CD8-positive, alpha-beta memory T cell (primary cell): ENCODE measurements at regions not wholly inside any gene's neighbourhood (a gene's known extent, or its start where the extent isn't known, plus 50 kb on each side); places are given as distances from the start of the nearest gene placed in this dataset.
A peak's percentile ranks its signal among the peaks of the same experiment; 100 is the strongest.
"Not testable (repeated sequence)": the region's sequence is repeated elsewhere in the genome, so short reads cannot be mapped to it uniquely, and the experiment has no call there.

ENCODE experiments used
- CTCF ChIA-PET: fragments of 350-600 bp; sonication (Branson Sonifier 250); formaldehyde crosslinking; loops from one replicate; lab custom pipeline; 2021; ENCODE audit warnings: antibody characterized with exemption; lab: Charles Lee
- POLR2A ChIA-PET: fragments of 350-600 bp; sonication (Branson Sonifier 250); formaldehyde crosslinking; loops from one replicate; lab custom pipeline; 2021; ENCODE audit warnings: antibody characterized with exemption; lab: Charles Lee
- DNase-seq, 5 donors: peaks; one replicate each; pipeline versions ENCODE4 v3.0.0 to v3.0.0-alpha.2; 2020 to 2022; ENCODE audit warnings: mixed read lengths in 1 of 5
- H3K27ac ChIP-seq: one replicate; pipeline ENCODE4 v1.7.0; 2013; ENCODE audit warnings: low read depth, mild to moderate bottlenecking, low read length, moderate library complexity
- H3K27me3 ChIP-seq: 2 replicates; pipeline ENCODE4 v1.7.0; 2013; ENCODE audit warnings: low read length, mild to moderate bottlenecking; ENCODE audit not compliant: insufficient read depth, poor library complexity, severe bottlenecking
- H3K36me3 ChIP-seq: 2 replicates; pipeline ENCODE4 v1.7.0; 2013; ENCODE audit warnings: mild to moderate bottlenecking, low read length, moderate library complexity; ENCODE audit not compliant: insufficient read depth
- H3K4me1 ChIP-seq: 2 replicates; pipeline ENCODE4 v1.7.0; 2013; ENCODE audit warnings: mild to moderate bottlenecking, low read length, moderate library complexity; ENCODE audit not compliant: insufficient read depth
- H3K4me3 ChIP-seq: 2 replicates; pipeline ENCODE4 v1.7.0; 2013; ENCODE audit warnings: mild to moderate bottlenecking, low read length
- H3K9me3 ChIP-seq: 2 replicates; pipeline ENCODE4 v1.7.0; 2013; ENCODE audit warnings: mild to moderate bottlenecking, low read length
- H3K27ac Mint-ChIP-seq, 8 donors: one replicate each; pipeline ENCODE4 v1.8.0; 2020 to 2021; ENCODE audit warnings: mixed read lengths in 8 of 8, mild to moderate bottlenecking in 6 of 8, inconsistent platforms in 3 of 8, moderate library complexity in 3 of 8
- H3K27me3 Mint-ChIP-seq, 2 donors: one replicate each; pipeline ENCODE4 v1.8.0; 2020 to 2021; ENCODE audit warnings: mixed read lengths in 2 of 2, mild to moderate bottlenecking in 1 of 2, moderate library complexity in 1 of 2
- H3K36me3 Mint-ChIP-seq, 3 donors: one replicate each; pipeline ENCODE4 v1.8.0; 2020 to 2021; ENCODE audit warnings: mixed read lengths in 3 of 3, inconsistent platforms in 1 of 3, mild to moderate bottlenecking in 1 of 3
- H3K4me1 Mint-ChIP-seq, 3 donors: one replicate each; pipeline ENCODE4 v1.8.0; 2020 to 2021; ENCODE audit warnings: mixed read lengths in 3 of 3, inconsistent platforms in 1 of 3, mild to moderate bottlenecking in 1 of 3
- H3K4me3 Mint-ChIP-seq, 7 donors: one replicate each; pipeline ENCODE4 v1.8.0; 2020 to 2021; ENCODE audit warnings: mixed read lengths in 7 of 7, mild to moderate bottlenecking in 6 of 7, moderate library complexity in 4 of 7, inconsistent platforms in 2 of 7
- H3K9me3 Mint-ChIP-seq, 5 donors: one replicate each; pipeline ENCODE4 v1.8.0; 2020 to 2022; ENCODE audit warnings: mixed read lengths in 5 of 5, mild to moderate bottlenecking in 3 of 5, moderate library complexity in 2 of 5, inconsistent platforms in 1 of 5

DNA sequence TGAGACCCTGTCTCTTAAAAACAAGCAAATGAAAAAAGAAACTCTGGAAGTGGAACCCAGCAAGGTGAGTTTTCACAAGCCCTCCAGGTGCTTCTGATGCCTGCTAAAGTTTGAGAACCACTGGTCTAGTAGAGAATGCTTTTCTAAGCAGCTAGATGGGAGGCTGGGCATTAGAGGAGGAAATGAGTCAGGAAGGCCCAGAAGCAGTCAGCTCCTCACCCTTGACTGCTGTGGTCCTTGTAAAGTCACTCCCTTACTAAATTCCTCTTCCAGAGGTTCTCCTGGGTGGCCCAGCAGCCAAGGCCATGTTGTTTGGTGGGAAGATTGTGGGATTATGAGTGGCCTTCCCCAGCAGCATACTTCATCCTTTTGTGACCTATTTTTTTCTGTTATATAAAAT is 52.0 kb upstream of the FYN start:
- Histone ChIP-seq H3K9me3 (no peaks in the 10 kb centered on the region), H3K27me3 (no peaks in the 10 kb centered on the region), H3K4me3 (no peak overlapping the region), H3K27ac (no peak overlapping the region), H3K36me3 (no peaks in the 10 kb centered on the region), H3K4me1 (no peaks in the 10 kb centered on the region)
- H3K27ac Mint-ChIP-seq = no peak overlapping the region
- H3K27me3 Mint-ChIP-seq = no peaks in the 10 kb centered on the region
- no peak overlapping the region for H3K4me3 Mint-ChIP-seq
- POLR2A ChIA-PET = no interaction called here
- CTCF ChIA-PET = no interaction called here
- DNase-seq = no peak
- peaks cover 0 to 5% (median 0%) of the 10 kb centered on the region in 3 donors for H3K4me1 Mint-ChIP-seq
- H3K36me3 Mint-ChIP-seq = no peaks in the 10 kb centered on the region
- H3K9me3 Mint-ChIP-seq = no peaks in the 10 kb centered on the region

- H3K27me3 ChIP-seq = no peaks in the 10 kb centered on the region
- no peak overlapping the region for H3K4me3 Mint-ChIP-seq
- H3K4me1 ChIP-seq = no peaks in the 10 kb centered on the region
- no peaks in the 10 kb centered on the region for H3K9me3 ChIP-seq
- ChIA-PET CTCF (interaction anchor here (1.4 to 1.5 kb wide), 2 partner anchors 12 to 150 kb away, joined by 3 to 5 read pairs; no protein-coding TSS in a partner anchor), POLR2A (no interaction called here)
- peaks cover 0 to 4% (median 3%) of the 10 kb centered on the region in 5 donors for H3K9me3 Mint-ChIP-seq
- no peaks in the 10 kb centered on the region for H3K36me3 ChIP-seq
- peaks cover 0 to 5% (median 0%) of the 10 kb centered on the region in 3 donors for H3K4me1 Mint-ChIP-seq
- no peak for DNase-seq
- no peak overlapping the region for H3K4me3 ChIP-seq
- H3K27ac ChIP-seq = no peak overlapping the region
- peaks cover 0 to 7% (median 0%) of the 10 kb centered on the region in 3 donors for H3K36me3 Mint-ChIP-seq
- H3K27me3 Mint-ChIP-seq = no peaks in the 10 kb centered on the region
- H3K27ac Mint-ChIP-seq = no peak overlapping the region
Observed at GRCh38 chr6:111926731-111927302, 53.6 kb upstream of the FYN start.

DNA sequence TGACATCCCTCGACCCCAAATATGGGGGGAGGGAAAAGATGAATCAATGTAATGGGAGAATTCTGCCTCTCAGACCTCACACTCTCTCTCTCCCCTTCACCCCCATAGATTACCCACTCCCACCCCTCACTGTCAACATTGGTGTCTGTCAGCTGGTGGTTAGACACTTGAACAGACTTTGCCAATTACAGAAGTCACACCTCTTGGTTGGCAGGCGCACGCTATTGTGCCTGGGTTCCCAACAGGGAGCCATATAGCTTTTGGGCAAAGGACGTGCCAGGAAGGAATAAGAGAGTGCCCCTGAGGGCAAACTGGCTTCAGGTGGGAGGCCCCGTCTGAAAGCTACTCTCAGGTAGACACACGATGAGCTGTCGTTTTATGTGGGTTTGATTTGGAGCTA is 54.1 kb upstream of the FYN start:
- POLR2A ChIA-PET = no interaction called here
- Mint-ChIP-seq H3K4me3 (no peak overlapping the region), H3K36me3 (peaks cover 0 to 12% (median 0%) of the 10 kb centered on the region in 3 donors), H3K27me3 (no peaks in the 10 kb centered on the region), H3K4me1 (peaks cover 0 to 5% (median 0%) of the 10 kb centered on the region in 3 donors), H3K9me3 (peaks cover 4 to 9% (median 8%) of the 10 kb centered on the region in 5 donors), H3K27ac (no peak overlapping the region)
- Histone ChIP-seq H3K4me1 (no peaks in the 10 kb centered on the region), H3K4me3 (no peak overlapping the region), H3K27me3 (no peaks in the 10 kb centered on the region), H3K36me3 (no peaks in the 10 kb centered on the region), H3K9me3 (no peaks in the 10 kb centered on the region), H3K27ac (no peak overlapping the region)
- no peak for DNase-seq
- CTCF ChIA-PET = interaction anchor here (1.4 to 1.5 kb wide), 2 partner anchors 12 to 150 kb away, joined by 3 to 5 read pairs; no protein-coding TSS in a partner anchor

DNA sequence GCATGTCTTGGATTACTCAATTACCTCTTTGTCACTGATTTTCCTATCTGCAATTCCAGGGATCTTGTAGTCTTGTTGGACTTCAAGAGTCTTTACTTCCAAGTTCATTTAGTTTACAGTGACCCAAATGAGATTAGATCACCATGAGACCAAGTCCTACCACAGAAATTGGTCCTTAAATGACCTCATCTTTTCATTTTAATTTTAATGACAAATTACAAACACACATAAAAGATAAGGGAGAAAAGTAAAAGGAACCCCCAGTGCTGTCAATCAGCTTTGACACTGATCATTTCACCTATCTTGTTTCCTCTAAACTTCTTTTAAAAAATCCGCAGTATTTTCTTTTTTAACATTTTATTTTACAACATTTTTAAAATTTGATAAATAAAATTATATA is 54.9 kb upstream of the FYN start:
- no peaks in the 10 kb centered on the region for H3K36me3 ChIP-seq
- POLR2A ChIA-PET = no interaction called here
- no peaks in the 10 kb centered on the region for H3K9me3 ChIP-seq
- Mint-ChIP-seq H3K4me3 (no peak overlapping the region), H3K9me3 (peaks cover 10 to 14% (median 12%) of the 10 kb centered on the region in 5 donors), H3K4me1 (peaks cover 0 to 5% (median 0%) of the 10 kb centered on the region in 3 donors), H3K27me3 (no peaks in the 10 kb centered on the region), H3K36me3 (peaks cover 0 to 17% (median 0%) of the 10 kb centered on the region in 3 donors), H3K27ac (no peak overlapping the region)
- H3K27me3 ChIP-seq = no peaks in the 10 kb centered on the region
- CTCF ChIA-PET = no interaction called here
- H3K4me1 ChIP-seq = no peaks in the 10 kb centered on the region
- H3K4me3 ChIP-seq = no peak overlapping the region
- H3K27ac ChIP-seq = no peak overlapping the region
- no peak for DNase-seq

GRCh38 chr6:111934611-111935010 is 61.4 kb upstream of the FYN start:
- H3K27ac ChIP-seq, H3K4me3 Mint-ChIP-seq, H3K27me3 ChIP-seq, H3K27ac Mint-ChIP-seq, H3K36me3 ChIP-seq, H3K9me3 ChIP-seq, POLR2A ChIA-PET, H3K4me1 ChIP-seq, H3K27me3 Mint-ChIP-seq, H3K4me3 ChIP-seq, CTCF ChIA-PET, H3K4me1 Mint-ChIP-seq, DNase-seq: not testable (repeated sequence)
- Mint-ChIP-seq H3K36me3 (peaks cover 0 to 20% (median 2%) of the 10 kb centered on the region in 3 donors), H3K9me3 (peaks cover 10 to 19% (median 12%) of the 10 kb centered on the region in 5 donors)

GRCh38 chr6:111936718-111937117 is 63.5 kb upstream of the FYN start:
- POLR2A ChIA-PET = no interaction called here
- H3K27me3 Mint-ChIP-seq = peaks cover 0 to 3% of the 10 kb centered on the region in 2 donors
- H3K9me3 Mint-ChIP-seq = peaks cover 7 to 17% (median 11%) of the 10 kb centered on the region in 5 donors
- no peak for DNase-seq
- no peaks in the 10 kb centered on the region for H3K36me3 ChIP-seq
- no peaks in the 10 kb centered on the region for H3K27me3 ChIP-seq
- no peaks in the 10 kb centered on the region for H3K4me1 Mint-ChIP-seq
- H3K36me3 Mint-ChIP-seq = peaks cover 0 to 14% (median 2%) of the 10 kb centered on the region in 3 donors
- CTCF ChIA-PET = interaction anchor here (1.9 kb wide), 1 partner anchor 14 kb away, joined by 4 read pairs; no protein-coding TSS in a partner anchor
- H3K27ac Mint-ChIP-seq = no peak overlapping the region
- H3K9me3 ChIP-seq = no peaks in the 10 kb centered on the region
- H3K4me3 Mint-ChIP-seq = no peak overlapping the region
- no peaks in the 10 kb centered on the region for H3K4me1 ChIP-seq
- H3K27ac ChIP-seq = no peak overlapping the region
- no peak overlapping the region for H3K4me3 ChIP-seq

- Histone ChIP-seq H3K27ac (no peak overlapping the region), H3K27me3 (no peaks in the 10 kb centered on the region), H3K9me3 (no peaks in the 10 kb centered on the region), H3K4me3 (no peak overlapping the region), H3K36me3 (no peaks in the 10 kb centered on the region), H3K4me1 (no peaks in the 10 kb centered on the region)
- CTCF ChIA-PET = no interaction called here
- H3K9me3 Mint-ChIP-seq = peaks cover 0 to 4% (median 0%) of the 10 kb centered on the region in 5 donors
- H3K4me1 Mint-ChIP-seq = no peaks in the 10 kb centered on the region
- H3K27ac Mint-ChIP-seq = peak overlapping the region in 2 of 8 donors; percentile 17 to 56
- no peak overlapping the region for H3K4me3 Mint-ChIP-seq
- DNase-seq = no peak
- H3K27me3 Mint-ChIP-seq = peaks cover 0 to 3% of the 10 kb centered on the region in 2 donors
- POLR2A ChIA-PET = no interaction called here
- H3K36me3 Mint-ChIP-seq = peaks cover 0 to 6% (median 0%) of the 10 kb centered on the region in 3 donors
Observed at GRCh38 chr6:111938710-111939109, 65.5 kb upstream of the FYN start.

- Mint-ChIP-seq H3K4me3 (no peak overlapping the region), H3K36me3 (peaks cover 0 to 6% (median 0%) of the 10 kb centered on the region in 3 donors), H3K9me3 (peaks cover 0 to 4% (median 0%) of the 10 kb centered on the region in 5 donors), H3K4me1 (no peaks in the 10 kb centered on the region), H3K27me3 (peaks cover 0 to 3% of the 10 kb centered on the region in 2 donors), H3K27ac (no peak overlapping the region)
- H3K27me3 ChIP-seq = no peaks in the 10 kb centered on the region
- H3K27ac ChIP-seq = no peak overlapping the region
- no peak overlapping the region for H3K4me3 ChIP-seq
- CTCF ChIA-PET = interaction anchor here (1.2 kb wide), 1 partner anchor 177 kb away, joined by 3 read pairs; no protein-coding TSS in a partner anchor
- H3K9me3 ChIP-seq = no peaks in the 10 kb centered on the region
- no peaks in the 10 kb centered on the region for H3K36me3 ChIP-seq
- POLR2A ChIA-PET = no interaction called here
- no peak for DNase-seq
- H3K4me1 ChIP-seq = no peaks in the 10 kb centered on the region
Observed at GRCh38 chr6:111939902-111940301, 66.7 kb upstream of the FYN start.
